ENCODE measurements at regions not wholly inside any gene's neighbourhood (a gene's known extent, or its start where the extent isn't known, plus 50 kb on each side); places are given as distances from the start of the nearest gene placed in this dataset.

- Histone ChIP-seq H3K4me1 (no peaks in the 10 kb centered on the region), H3K9me3 (no peaks in the 10 kb centered on the region), H3K4me3 (no peak overlapping the region), H3K27me3 (ENCODE audit: insufficient read depth in 3 of 3, low read length in 2 of 3) (no peaks in the 10 kb centered on the region), H3K36me3 (ENCODE audit: insufficient read depth in 1 of 2, low read depth in 1 of 2) (no peaks in the 10 kb centered on the region), H3K27ac (no peak overlapping the region)
- WGBS, 3 donors: 90 to 92% (median 90%) methylated on average over 6 of the region's 6 CpGs
- intact Hi-C loops (cut with DNase I): no loop called here
- no peak for ATAC-seq
- no peak for DNase-seq
- no peak for TF ChIP-seq CTCF (IDR thresholded peaks at IDR 0.05)
Measured at GRCh38 chr18:1416074-1416473, 511.4 kb downstream of the ADCYAP1 start.

- no peak for TF ChIP-seq CTCF (IDR thresholded peaks at IDR 0.05)
- Histone ChIP-seq H3K36me3 (ENCODE audit: insufficient read depth in 1 of 2, low read depth in 1 of 2) (no peaks in the 10 kb centered on the region), H3K27me3 (ENCODE audit: insufficient read depth in 3 of 3, low read length in 2 of 3) (no peaks in the 10 kb centered on the region), H3K4me3 (no peak overlapping the region), H3K4me1 (no peaks in the 10 kb centered on the region), H3K27ac (no peak overlapping the region), H3K9me3 (no peaks in the 10 kb centered on the region)
- DNase-seq: no peak
- 53 to 61% (median 58%) methylated on average over 2 of the region's 2 CpGs for WGBS, 3 donors
- intact Hi-C loops (cut with DNase I): no loop called here
- ATAC-seq: no peak
Measured at GRCh38 chr18:1421502-1421901, 516.8 kb downstream of the ADCYAP1 start.

GRCh38 chr18:1422634-1423033, 518.0 kb downstream of the ADCYAP1 start:
- no peaks in the 10 kb centered on the region for H3K27me3 ChIP-seq (ENCODE audit: insufficient read depth in 3 of 3, low read length in 2 of 3)
- no peak for DNase-seq
- no peak overlapping the region for H3K27ac ChIP-seq
- intact Hi-C loops (cut with DNase I): no loop called here
- H3K4me1 ChIP-seq: no peaks in the 10 kb centered on the region
- WGBS, 3 donors: 87 to 95% (median 87%) methylated on average over 2 of the region's 2 CpGs
- ATAC-seq: no peak
- no peaks in the 10 kb centered on the region for H3K36me3 ChIP-seq (ENCODE audit: insufficient read depth in 1 of 2, low read depth in 1 of 2)
- no peak for TF ChIP-seq CTCF (IDR thresholded peaks at IDR 0.05)
- no peak overlapping the region for H3K4me3 ChIP-seq
- H3K9me3 ChIP-seq: no peaks in the 10 kb centered on the region

- ATAC-seq: no peak
- Histone ChIP-seq H3K4me1 (no peaks in the 10 kb centered on the region), H3K27me3 (ENCODE audit: insufficient read depth in 3 of 3, low read length in 2 of 3) (no peaks in the 10 kb centered on the region), H3K36me3 (ENCODE audit: insufficient read depth in 1 of 2, low read depth in 1 of 2) (no peaks in the 10 kb centered on the region), H3K27ac (no peak overlapping the region), H3K4me3 (no peak overlapping the region), H3K9me3 (no peaks in the 10 kb centered on the region)
- intact Hi-C loops (cut with DNase I): no loop called here
- WGBS, 3 donors: 16 to 26% (median 19%) methylated on average over 1 of the region's 1 CpG
- no peak for DNase-seq
- no peak for TF ChIP-seq CTCF (IDR thresholded peaks at IDR 0.05)
Measured at GRCh38 chr18:1425679-1426078, 521.0 kb downstream of the ADCYAP1 start.

- no peak for ATAC-seq
- no peaks in the 10 kb centered on the region for H3K4me1 ChIP-seq
- 64 to 72% (median 71%) methylated on average over 2 of the region's 2 CpGs for whole genome bisulfite sequencing, 3 donors
Measured at GRCh38 chr18:1435487-1435886, 530.8 kb downstream of the ADCYAP1 start.

More at GRCh38 chr18:1435487-1435886, 530.8 kb downstream of the ADCYAP1 start:
- H3K9me3 ChIP-seq: no peaks in the 10 kb centered on the region
- DNase-seq: no peak
- no peaks in the 10 kb centered on the region for H3K36me3 ChIP-seq (ENCODE audit: insufficient read depth in 1 of 2, low read depth in 1 of 2)
- H3K4me3 ChIP-seq: no peak overlapping the region
- intact Hi-C loops (cut with DNase I): no loop called here
- H3K27ac ChIP-seq: no peak overlapping the region
- TF ChIP-seq CTCF (IDR thresholded peaks at IDR 0.05): no peak
- no peaks in the 10 kb centered on the region for H3K27me3 ChIP-seq (ENCODE audit: insufficient read depth in 3 of 3, low read length in 2 of 3)
